Endodermal cell (in vitro differentiated cells): ENCODE measurements at regions not wholly inside any gene's neighbourhood (a gene's known extent, or its start where the extent isn't known, plus 50 kb on each side); places are given as distances from the start of the nearest gene placed in this dataset.

ENCODE experiments used
- DNase-seq: peaks from one replicate; pipeline ENCODE4 v3.0.0-alpha.2; 2017
- H3K27ac ChIP-seq: 2 replicates; pipeline ENCODE4 v1.5.1; 2013; ENCODE audit warnings: mild to moderate bottlenecking, low read depth, low read length, moderate library complexity
- H3K27me3 ChIP-seq: 2 replicates; pipeline ENCODE4 v1.6.1; 2013; ENCODE audit warnings: mild to moderate bottlenecking, low read length, moderate library complexity; ENCODE audit not compliant: insufficient read depth, control insufficient read depth, poor library complexity, severe bottlenecking
- H3K36me3 ChIP-seq: 2 replicates; pipeline ENCODE4 v1.7.0; 2013; ENCODE audit warnings: mild to moderate bottlenecking, low read length, moderate library complexity; ENCODE audit not compliant: control insufficient read depth, insufficient read depth
- H3K4me1 ChIP-seq: one replicate; pipeline ENCODE4 v1.7.0; 2013; ENCODE audit warnings: low read length; ENCODE audit not compliant: control insufficient read depth, insufficient read depth
- H3K4me3 ChIP-seq: 2 replicates; pipeline ENCODE4 v1.5.1; 2013; ENCODE audit warnings: mild to moderate bottlenecking, low read length, moderate library complexity
- H3K9ac ChIP-seq: 2 replicates; pipeline ENCODE4 v1.6.1; 2013; ENCODE audit warnings: mild to moderate bottlenecking, low read length, moderate library complexity; ENCODE audit not compliant: poor library complexity, severe bottlenecking; ENCODE audit errors: extremely low read depth
- H3K9me3 ChIP-seq: 2 replicates; pipeline ENCODE4 v1.6.1; 2013; ENCODE audit warnings: mild to moderate bottlenecking, low read length, moderate library complexity; ENCODE audit not compliant: control insufficient read depth
- H3K27ac Mint-ChIP-seq: 2 replicates; pipeline ENCODE4 v1.8.0; 2020; ENCODE audit warnings: mixed read lengths
- H3K27me3 Mint-ChIP-seq: 2 replicates; pipeline ENCODE4 v1.8.0; 2021; ENCODE audit warnings: mild to moderate bottlenecking, mixed read lengths; ENCODE audit not compliant: insufficient read depth
- H3K36me3 Mint-ChIP-seq: 2 replicates; pipeline ENCODE4 v1.8.0; 2020; ENCODE audit warnings: low read depth, mixed read lengths
- H3K4me1 Mint-ChIP-seq: 2 replicates; pipeline ENCODE4 v1.8.0; 2020; ENCODE audit warnings: mixed read lengths
- H3K4me3 Mint-ChIP-seq: 2 replicates; pipeline ENCODE4 v1.8.0; 2020; ENCODE audit warnings: mild to moderate bottlenecking, moderate library complexity, mixed read lengths
- H3K9me3 Mint-ChIP-seq: 2 replicates; pipeline ENCODE4 v1.8.0; 2020; ENCODE audit warnings: mild to moderate bottlenecking, mixed read lengths
- WGBS, 2 experiments: methylation state at CpG; one replicate each; pipeline versions ENCODE4 v1.1.5 to v1.1.7; 2013; ENCODE audit warnings: missing lambda C conversion rate in 2 of 2, mixed read lengths in 1 of 2; ENCODE audit not compliant: insufficient coverage in 1 of 2, insufficient read length in 1 of 2; 5-methylcytosine and 5-hydroxymethylcytosine counted together
- TF ChIP-seq, protein P1 (sequence below): fragments of 200-600 bp; sonication (generic); conservative IDR thresholded peaks from 2 replicates; pipeline ENCODE4 v1.5.0; 2021; ENCODE audit warnings: antibody characterized with exemption, mild to moderate bottlenecking

DNA sequence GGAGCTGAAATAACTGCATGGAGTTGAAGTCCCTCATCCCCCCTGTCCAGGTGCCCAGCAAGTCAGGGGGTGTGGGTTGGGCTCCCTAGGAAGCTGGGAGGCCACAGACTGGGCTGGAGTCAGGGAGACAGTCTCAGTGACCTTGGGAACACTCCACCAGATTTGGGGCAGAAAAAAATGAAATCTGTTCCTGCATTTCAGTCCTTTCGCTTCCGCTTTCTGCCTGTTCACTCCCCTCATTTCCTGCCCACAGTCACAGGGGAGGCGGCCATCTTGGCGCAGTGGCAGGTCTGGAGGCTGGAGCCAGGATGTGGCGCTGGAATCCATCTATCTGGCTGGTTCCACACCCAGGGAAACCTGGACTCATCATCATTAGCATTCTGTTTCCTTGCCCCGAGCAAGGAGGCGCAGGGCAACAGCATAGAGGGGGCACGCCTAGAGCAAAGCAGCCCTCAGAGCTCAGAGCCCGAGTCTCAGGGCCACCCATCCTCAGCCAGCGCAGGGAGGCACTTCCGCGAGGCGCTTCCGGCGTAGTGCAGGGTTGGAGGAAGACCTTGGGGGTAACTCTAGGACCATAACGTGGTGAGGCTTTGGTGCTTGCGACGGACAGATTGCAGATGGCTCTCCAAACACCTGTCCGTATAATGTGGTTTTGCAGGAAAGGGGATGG is 86.2 kb upstream of the HSPA9 start:
- no peak for DNase-seq
- TF ChIP-seq, protein P1, sequence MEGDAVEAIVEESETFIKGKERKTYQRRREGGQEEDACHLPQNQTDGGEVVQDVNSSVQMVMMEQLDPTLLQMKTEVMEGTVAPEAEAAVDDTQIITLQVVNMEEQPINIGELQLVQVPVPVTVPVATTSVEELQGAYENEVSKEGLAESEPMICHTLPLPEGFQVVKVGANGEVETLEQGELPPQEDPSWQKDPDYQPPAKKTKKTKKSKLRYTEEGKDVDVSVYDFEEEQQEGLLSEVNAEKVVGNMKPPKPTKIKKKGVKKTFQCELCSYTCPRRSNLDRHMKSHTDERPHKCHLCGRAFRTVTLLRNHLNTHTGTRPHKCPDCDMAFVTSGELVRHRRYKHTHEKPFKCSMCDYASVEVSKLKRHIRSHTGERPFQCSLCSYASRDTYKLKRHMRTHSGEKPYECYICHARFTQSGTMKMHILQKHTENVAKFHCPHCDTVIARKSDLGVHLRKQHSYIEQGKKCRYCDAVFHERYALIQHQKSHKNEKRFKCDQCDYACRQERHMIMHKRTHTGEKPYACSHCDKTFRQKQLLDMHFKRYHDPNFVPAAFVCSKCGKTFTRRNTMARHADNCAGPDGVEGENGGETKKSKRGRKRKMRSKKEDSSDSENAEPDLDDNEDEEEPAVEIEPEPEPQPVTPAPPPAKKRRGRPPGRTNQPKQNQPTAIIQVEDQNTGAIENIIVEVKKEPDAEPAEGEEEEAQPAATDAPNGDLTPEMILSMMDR, result no peak
- no peak overlapping the region for H3K27ac ChIP-seq
- H3K27me3 ChIP-seq, result no peaks in the 10 kb centered on the region
- H3K27ac Mint-ChIP-seq, result no peak overlapping the region
- H3K9me3 Mint-ChIP-seq, result no peaks in the 10 kb centered on the region
- 93 to 94% methylated on average over 10 to 19 of the region's 19 CpGs for WGBS, 2 experiments
- no peak overlapping the region for H3K9ac ChIP-seq
- H3K4me3 ChIP-seq, result no peak overlapping the region
- no peaks in the 10 kb centered on the region for H3K9me3 ChIP-seq
- H3K4me3 Mint-ChIP-seq, result no peak overlapping the region
- H3K36me3 Mint-ChIP-seq, result no peaks in the 10 kb centered on the region
- H3K4me1 Mint-ChIP-seq, result peaks cover 22% of the 10 kb centered on the region
- no peaks in the 10 kb centered on the region for H3K4me1 ChIP-seq
- no peaks in the 10 kb centered on the region for H3K27me3 Mint-ChIP-seq
- H3K36me3 ChIP-seq, result no peaks in the 10 kb centered on the region

DNA sequence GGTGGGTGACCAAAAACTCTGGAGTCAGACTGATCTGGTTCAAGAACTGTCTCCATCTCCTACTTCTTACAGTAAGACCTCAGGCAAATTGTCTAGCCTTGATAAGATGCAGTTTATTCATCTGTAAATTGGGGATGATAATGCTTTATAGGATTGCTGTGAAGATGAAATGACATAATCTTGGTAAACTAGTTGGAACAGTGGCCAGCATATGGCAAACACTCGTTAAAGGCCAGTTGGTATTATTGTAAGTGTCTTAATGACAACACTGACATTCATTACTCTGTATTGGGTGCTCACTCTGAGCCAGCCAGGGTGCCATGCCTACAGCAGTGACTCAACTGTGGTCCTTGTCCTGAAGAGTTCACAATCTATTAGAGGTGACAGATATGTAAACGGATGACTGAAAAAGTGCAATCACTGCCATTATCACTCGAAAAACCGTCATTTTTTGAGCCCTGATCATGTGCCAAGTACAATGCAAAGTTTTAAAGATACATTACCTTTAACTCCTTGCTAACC is 84.9 kb upstream of the HSPA9 start:
- 86 to 92% methylated on average over 4 of the region's 4 CpGs for WGBS, 2 experiments
- Histone ChIP-seq H3K9ac (no peak overlapping the region), H3K27me3 (no peaks in the 10 kb centered on the region), H3K9me3 (no peaks in the 10 kb centered on the region), H3K36me3 (no peaks in the 10 kb centered on the region), H3K27ac (no peak overlapping the region), H3K4me1 (no peaks in the 10 kb centered on the region), H3K4me3 (no peak overlapping the region)
- TF ChIP-seq, protein P1, result no peak
- no peaks in the 10 kb centered on the region for H3K36me3 Mint-ChIP-seq
- DNase-seq, result no peak
- peaks cover 19% of the 10 kb centered on the region for H3K4me1 Mint-ChIP-seq
- H3K9me3 Mint-ChIP-seq, result no peaks in the 10 kb centered on the region
- H3K4me3 Mint-ChIP-seq, result no peak overlapping the region
- no peaks in the 10 kb centered on the region for H3K27me3 Mint-ChIP-seq
- H3K27ac Mint-ChIP-seq, result no peak overlapping the region

DNA sequence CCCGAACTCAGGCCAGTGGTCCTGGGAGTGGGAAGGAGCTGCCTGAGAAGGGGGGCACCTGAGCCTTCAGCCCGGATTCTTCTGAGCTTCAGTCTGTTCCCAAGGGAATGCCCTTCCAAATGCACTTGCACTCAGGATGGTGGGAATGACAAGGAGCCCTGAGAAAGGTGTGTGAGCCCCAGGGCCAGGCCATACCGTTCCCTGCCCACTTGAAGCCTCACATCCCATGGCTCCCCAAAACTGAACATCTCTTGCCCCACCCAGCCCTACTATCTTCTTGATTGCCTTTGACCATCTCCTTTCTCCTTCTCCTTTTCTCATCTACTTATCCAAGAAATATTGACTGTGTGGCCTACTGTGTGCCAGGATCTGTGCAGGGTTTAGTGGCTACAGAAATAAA is 84.4 kb upstream of the HSPA9 start:
- TF ChIP-seq, protein P1, result no peak
- Mint-ChIP-seq H3K4me1 (peaks cover 17% of the 10 kb centered on the region), H3K27ac (no peak overlapping the region), H3K9me3 (no peaks in the 10 kb centered on the region), H3K36me3 (no peaks in the 10 kb centered on the region), H3K4me3 (no peak overlapping the region), H3K27me3 (peaks cover 3% of the 10 kb centered on the region)
- no peak for DNase-seq
- Histone ChIP-seq H3K27me3 (no peaks in the 10 kb centered on the region), H3K9ac (no peak overlapping the region), H3K36me3 (no peaks in the 10 kb centered on the region), H3K9me3 (no peaks in the 10 kb centered on the region), H3K4me3 (no peak overlapping the region), H3K27ac (no peak overlapping the region), H3K4me1 (no peaks in the 10 kb centered on the region)
- WGBS, 2 experiments, result 89 to 100% methylated on average over 2 to 3 of the region's 3 CpGs
